DMS 273 (cell line): ENCODE measurements at regions not wholly inside any gene's neighbourhood (a gene's known extent, or its start where the extent isn't known, plus 50 kb on each side); places are given as distances from the start of the nearest gene placed in this dataset.

Experiments used
- DNase-seq: peaks from one replicate; lab custom pipeline; 2025; ENCODE audit not compliant: unreplicated experiment; lab: John Stamatoyannopoulos, UW

GRCh38 chr12:108029051-108029835, 99.8 kb upstream of the WSCD2 start:
- no peak for DNase-seq

GRCh38 chr12:108033090-108033489, 96.0 kb upstream of the WSCD2 start:
- no peak for DNase-seq

GRCh38 chr12:108035372-108035771, 93.7 kb upstream of the WSCD2 start:
- no peak for DNase-seq

- DNase-seq = no peak
Measured at GRCh38 chr12:108037960-108038359, 91.1 kb upstream of the WSCD2 start.

GRCh38 chr12:108039794-108040193, 89.3 kb upstream of the WSCD2 start:
- DNase-seq = no peak

GRCh38 chr12:108040947-108041346, 88.1 kb upstream of the WSCD2 start:
- no peak for DNase-seq

GRCh38 chr12:108043286-108043685, 85.8 kb upstream of the WSCD2 start:
- DNase-seq = no peak

- no peak for DNase-seq
Measured at GRCh38 chr12:108043750-108044533, 85.1 kb upstream of the WSCD2 start.

- DNase-seq = no peak
Measured at GRCh38 chr12:108046135-108046534, 83.0 kb upstream of the WSCD2 start.

- no peak for DNase-seq
Measured at GRCh38 chr12:108046650-108047049, 82.4 kb upstream of the WSCD2 start.

GRCh38 chr12:108047071-108047550, 82.0 kb upstream of the WSCD2 start:
- DNase-seq = no peak

- no peak for DNase-seq
Measured at GRCh38 chr12:108048686-108049085, 80.4 kb upstream of the WSCD2 start.

- DNase-seq = no peak
Measured at GRCh38 chr12:108050696-108051095, 78.4 kb upstream of the WSCD2 start.

- DNase-seq = no peak
Measured at GRCh38 chr12:108052260-108052659, 76.8 kb upstream of the WSCD2 start.

- DNase-seq = no peak
Measured at GRCh38 chr12:108053512-108053911, 75.6 kb upstream of the WSCD2 start.

GRCh38 chr12:108054496-108054895, 74.6 kb upstream of the WSCD2 start:
- no peak for DNase-seq

- DNase-seq = no peak
Measured at GRCh38 chr12:108055141-108055540, 73.9 kb upstream of the WSCD2 start.

GRCh38 chr12:108060067-108060466, 69.0 kb upstream of the WSCD2 start:
- DNase-seq = no peak

GRCh38 chr12:108060903-108061302, 68.2 kb upstream of the WSCD2 start:
- no peak for DNase-seq

GRCh38 chr12:108063192-108063591, 65.9 kb upstream of the WSCD2 start:
- DNase-seq = peak; percentile 57

GRCh38 chr12:108065069-108065468, 64.0 kb upstream of the WSCD2 start:
- no peak for DNase-seq
